SU-DHL-6 (cell line): ENCODE measurements at regions not wholly inside any gene's neighbourhood (a gene's known extent, or its start where the extent isn't known, plus 50 kb on each side); places are given as distances from the start of the nearest gene placed in this dataset.

Experiments used
- H2AFZ ChIP-seq: fragments of 200-600 bp; sonication (generic); 2 replicates; pipeline ENCODE4 v1.6.1; 2014; ENCODE audit warnings: low read depth, mild to moderate bottlenecking, moderate library complexity, mixed read lengths, antibody characterized with exemption, low read length; ENCODE audit not compliant: severe bottlenecking
- H3F3A ChIP-seq: fragments of 200-600 bp; shearing (Covaris generic); 2 replicates; pipeline ENCODE4 v1.6.0; 2016; ENCODE audit warnings: antibody characterized with exemption, mild to moderate bottlenecking; ENCODE audit not compliant: insufficient read depth
- H3K27ac ChIP-seq: fragments of 200-600 bp; sonication (generic); 2 replicates; pipeline ENCODE4 v1.5.1; 2016; ENCODE audit warnings: low read depth, mild to moderate bottlenecking, low read length, moderate library complexity, mixed read lengths
- H3K27me3 ChIP-seq: fragments of 200-600 bp; sonication (generic), shearing (Covaris generic); 2 replicates; pipeline ENCODE4 v1.6.0; 2014; ENCODE audit warnings: mild to moderate bottlenecking, low read length
- H3K36me3 ChIP-seq: fragments of 200-600 bp; sonication (generic); 2 replicates; pipeline ENCODE4 v1.6.1; 2014; ENCODE audit warnings: mild to moderate bottlenecking, low read length, mixed read lengths
- H3K4me2 ChIP-seq: fragments of 300-600, 200-600 bp; shearing (Covaris generic), sonication (generic); 2 replicates; pipeline ENCODE4 v1.6.0; 2014; ENCODE audit warnings: low read length, low read depth, mild to moderate bottlenecking; ENCODE audit not compliant: poor library complexity, severe bottlenecking
- H3K4me3 ChIP-seq: fragments of 200-600 bp; sonication (generic); 2 replicates; pipeline ENCODE4 v1.5.1; 2014; ENCODE audit warnings: antibody characterized with exemption, low read length, mild to moderate bottlenecking, mixed read lengths; ENCODE audit not compliant: insufficient read depth, poor library complexity, severe bottlenecking
- H3K79me2 ChIP-seq: fragments of 200-600 bp; sonication (generic); 2 replicates; pipeline ENCODE4 v1.6.1; 2014; ENCODE audit warnings: mild to moderate bottlenecking, low read length, moderate library complexity; ENCODE audit not compliant: insufficient read depth
- H3K9ac ChIP-seq: fragments of 200-600 bp; sonication (generic); 2 replicates; pipeline ENCODE4 v1.7.0; 2014; ENCODE audit warnings: mild to moderate bottlenecking, low read length
- H3K9me2 ChIP-seq: fragments of 200-600 bp; sonication (generic); replicated peaks from 2 replicates; pipeline ENCODE4 v1.6.1; 2014; ENCODE audit warnings: low read length; ENCODE audit not compliant: insufficient read depth
- H3K9me3 ChIP-seq: fragments of 200-600 bp; sonication (generic); 2 replicates; pipeline ENCODE4 v1.6.1; 2014; ENCODE audit warnings: low read length, mixed read lengths; ENCODE audit not compliant: insufficient read depth
- H4K20me1 ChIP-seq: fragments of 200-600 bp; sonication (generic); 2 replicates; pipeline ENCODE4 v1.6.1; 2014; ENCODE audit warnings: low read depth, mild to moderate bottlenecking, antibody characterized with exemption, low read length, moderate library complexity, mixed read lengths
- EZH2phosphoT487 ChIP-seq: fragments of 200-600 bp; sonication (generic), shearing (Covaris generic); conservative IDR thresholded peaks from 2 replicates; pipeline ENCODE4 v1.6.1; 2018; ENCODE audit warnings: mild to moderate bottlenecking, antibody characterized with exemption, low read length, moderate library complexity, mixed read lengths
- TF ChIP-seq, protein P1 (sequence below): fragments of 200-600 bp; sonication (generic); IDR thresholded peaks from one replicate; pipeline ENCODE4 v1.5.1; 2017; ENCODE audit warnings: antibody characterized with exemption, mild to moderate bottlenecking, low read length, moderate library complexity; ENCODE audit not compliant: insufficient read depth, poor library complexity, severe bottlenecking

DNA sequence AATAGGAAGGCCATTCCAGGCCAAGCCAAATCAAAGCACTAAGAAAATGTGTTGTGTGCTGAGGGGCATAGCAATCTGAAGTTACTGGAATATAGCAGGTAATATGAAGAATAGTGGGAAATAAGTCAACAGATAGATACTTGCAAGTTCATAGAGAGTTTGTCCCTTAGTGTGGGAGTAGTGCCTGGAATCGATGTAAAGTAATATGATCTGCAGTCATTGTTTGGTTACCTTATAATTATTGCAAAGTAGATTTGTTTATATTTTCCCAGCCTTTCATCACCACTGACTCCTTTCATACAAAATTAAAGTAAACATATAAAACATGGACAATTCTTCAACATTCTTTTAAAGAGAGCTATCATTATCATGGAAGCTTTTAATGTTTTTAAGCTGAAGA lies 420.9 kb upstream of the NECTIN3 start:
- Histone ChIP-seq H3K27ac (no peak overlapping the region), H3K79me2 (no peaks in the 10 kb centered on the region), H3K9ac (no peak overlapping the region), H3K9me2 (no peaks in the 10 kb centered on the region), H3K36me3 (no peaks in the 10 kb centered on the region), H3K27me3 (no peaks in the 10 kb centered on the region), H3K4me3 (no peak overlapping the region), H3F3A (no peaks in the 10 kb centered on the region), H2AFZ (no peak overlapping the region), H3K4me2 (no peak overlapping the region), H3K9me3 (no peaks in the 10 kb centered on the region), H4K20me1 (no peaks in the 10 kb centered on the region)
- TF ChIP-seq, protein P1, sequence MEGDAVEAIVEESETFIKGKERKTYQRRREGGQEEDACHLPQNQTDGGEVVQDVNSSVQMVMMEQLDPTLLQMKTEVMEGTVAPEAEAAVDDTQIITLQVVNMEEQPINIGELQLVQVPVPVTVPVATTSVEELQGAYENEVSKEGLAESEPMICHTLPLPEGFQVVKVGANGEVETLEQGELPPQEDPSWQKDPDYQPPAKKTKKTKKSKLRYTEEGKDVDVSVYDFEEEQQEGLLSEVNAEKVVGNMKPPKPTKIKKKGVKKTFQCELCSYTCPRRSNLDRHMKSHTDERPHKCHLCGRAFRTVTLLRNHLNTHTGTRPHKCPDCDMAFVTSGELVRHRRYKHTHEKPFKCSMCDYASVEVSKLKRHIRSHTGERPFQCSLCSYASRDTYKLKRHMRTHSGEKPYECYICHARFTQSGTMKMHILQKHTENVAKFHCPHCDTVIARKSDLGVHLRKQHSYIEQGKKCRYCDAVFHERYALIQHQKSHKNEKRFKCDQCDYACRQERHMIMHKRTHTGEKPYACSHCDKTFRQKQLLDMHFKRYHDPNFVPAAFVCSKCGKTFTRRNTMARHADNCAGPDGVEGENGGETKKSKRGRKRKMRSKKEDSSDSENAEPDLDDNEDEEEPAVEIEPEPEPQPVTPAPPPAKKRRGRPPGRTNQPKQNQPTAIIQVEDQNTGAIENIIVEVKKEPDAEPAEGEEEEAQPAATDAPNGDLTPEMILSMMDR: no peak
- TF ChIP-seq EZH2phosphoT487: no peak

DNA sequence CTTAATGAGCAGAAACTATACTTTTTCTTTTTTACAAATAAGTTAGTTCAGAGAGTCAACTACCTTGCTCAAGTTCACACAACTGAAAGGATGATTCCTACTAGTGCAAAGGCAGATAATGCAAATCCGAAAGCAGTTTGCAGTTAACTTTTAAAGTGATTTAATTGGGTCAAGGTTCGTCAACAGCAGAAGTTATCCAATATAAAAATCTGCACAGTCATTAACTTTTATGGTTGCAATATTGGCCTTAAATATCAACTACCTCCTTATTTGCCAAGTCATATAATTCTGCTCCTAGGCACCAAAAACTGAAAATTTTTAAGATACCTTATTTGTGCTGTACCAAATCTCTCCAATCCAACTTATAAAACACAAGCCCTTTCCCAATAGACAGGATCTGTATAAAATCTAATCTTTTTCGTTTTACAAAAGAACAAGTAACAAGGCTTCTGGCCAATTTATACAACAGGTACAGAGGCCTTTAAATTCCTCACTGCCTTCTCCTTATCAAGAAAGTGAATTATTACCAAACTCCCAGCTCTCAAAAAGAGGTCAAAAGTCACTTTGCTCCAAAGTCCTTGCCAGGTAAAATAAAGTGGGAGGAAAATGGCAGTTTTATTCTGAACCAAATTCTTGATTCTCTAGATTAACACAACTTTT lies 416.6 kb upstream of the NECTIN3 start:
- no peaks in the 10 kb centered on the region for H4K20me1 ChIP-seq
- no peaks in the 10 kb centered on the region for H3K9me3 ChIP-seq
- H3K4me3 ChIP-seq: no peak overlapping the region
- H3F3A ChIP-seq: no peaks in the 10 kb centered on the region
- no peaks in the 10 kb centered on the region for H3K79me2 ChIP-seq
- H3K36me3 ChIP-seq: no peaks in the 10 kb centered on the region
- H3K4me2 ChIP-seq: no peak overlapping the region
- H3K27ac ChIP-seq: no peak overlapping the region
- H2AFZ ChIP-seq: no peak overlapping the region
- no peaks in the 10 kb centered on the region for H3K9me2 ChIP-seq
- no peaks in the 10 kb centered on the region for H3K27me3 ChIP-seq
- TF ChIP-seq, protein P1: no peak
- TF ChIP-seq EZH2phosphoT487: no peak
- H3K9ac ChIP-seq: no peak overlapping the region

DNA sequence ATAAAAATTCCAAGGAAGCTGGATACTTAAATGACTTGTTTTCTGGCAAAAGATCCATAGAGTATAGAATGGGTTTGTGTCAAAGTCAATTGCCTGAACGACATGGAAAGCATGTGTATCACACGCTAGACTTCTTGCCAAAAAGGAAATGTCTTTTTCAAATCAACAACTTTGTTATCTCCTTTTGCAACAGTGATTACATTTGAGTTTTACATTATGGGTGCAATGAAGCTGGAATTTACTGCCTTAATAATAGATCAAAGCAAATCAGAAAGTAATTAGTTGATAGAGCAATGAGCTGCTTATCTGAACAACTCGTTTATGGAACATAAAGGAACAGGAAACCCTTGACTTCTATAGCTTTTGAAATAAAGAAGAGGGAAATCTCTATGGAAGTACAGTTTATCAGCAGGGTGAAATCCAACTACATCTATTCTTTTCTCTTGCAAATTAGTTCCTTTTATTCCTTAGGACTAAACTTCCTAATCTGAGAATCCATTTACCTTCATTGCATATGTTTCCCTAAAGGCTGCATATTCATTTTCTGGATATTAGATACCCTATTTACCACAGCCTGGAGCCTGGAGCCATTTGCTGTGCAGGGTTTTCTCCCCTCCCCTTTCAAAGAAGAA lies 415.1 kb upstream of the NECTIN3 start:
- TF ChIP-seq EZH2phosphoT487: no peak
- TF ChIP-seq, protein P1: no peak
- H2AFZ ChIP-seq: no peak overlapping the region
- no peaks in the 10 kb centered on the region for H3K36me3 ChIP-seq
- no peaks in the 10 kb centered on the region for H4K20me1 ChIP-seq
- H3K9ac ChIP-seq: no peak overlapping the region
- H3K4me2 ChIP-seq: no peak overlapping the region
- H3K4me3 ChIP-seq: no peak overlapping the region
- H3K27me3 ChIP-seq: no peaks in the 10 kb centered on the region
- no peaks in the 10 kb centered on the region for H3F3A ChIP-seq
- H3K9me3 ChIP-seq: no peaks in the 10 kb centered on the region
- H3K27ac ChIP-seq: no peak overlapping the region
- no peaks in the 10 kb centered on the region for H3K9me2 ChIP-seq
- no peaks in the 10 kb centered on the region for H3K79me2 ChIP-seq
